Transverse colon (tissue), 4 donors: ENCODE measurements at regions not wholly inside any gene's neighbourhood (a gene's known extent, or its start where the extent isn't known, plus 50 kb on each side); places are given as distances from the start of the nearest gene placed in this dataset.

Experiments
- DNase-seq: peaks from one replicate; pipeline ENCODE4 v3.0.0-alpha.2; 2019
- H3K27ac ChIP-seq, 4 donors: fragments of 200-600 bp; sonication (generic); 2 replicates each; pipeline ENCODE4 v1.5.1; 2016 to 2018; ENCODE audit warnings: inconsistent platforms in 4 of 4
- H3K27me3 ChIP-seq: fragments of 200-600 bp; sonication (generic); 2 replicates; pipeline ENCODE4 v1.5.1; 2017; ENCODE audit warnings: inconsistent platforms
- H3K36me3 ChIP-seq, 4 donors: fragments of 200-600 bp; sonication (generic); 2 replicates each; pipeline ENCODE4 v1.5.1; 2017 to 2019; ENCODE audit warnings: inconsistent platforms in 4 of 4
- H3K4me1 ChIP-seq, 4 donors: fragments of 200-600 bp; sonication (generic); 2 replicates each; pipeline ENCODE4 v1.5.1; 2017 to 2020; ENCODE audit warnings: inconsistent platforms in 4 of 4
- H3K4me3 ChIP-seq, 4 donors: fragments of 200-600 bp; sonication (generic); 1 replicate in 1 of 4; 2 replicates in 3 of 4; pipeline versions ENCODE4 v1.5.1 to v1.6.1; 2017 to 2019; ENCODE audit warnings: inconsistent platforms in 4 of 4
- H3K9me3 ChIP-seq, 2 donors: fragments of 200-600 bp; sonication (generic); 2 replicates each; pipeline ENCODE4 v1.5.1; 2017 to 2019; ENCODE audit warnings: inconsistent platforms in 2 of 2
- EP300 ChIP-seq: sonication (generic); formaldehyde crosslinking; IDR thresholded peaks from one replicate; pipeline ENCODE4 v1.6.1; 2017; ENCODE audit warnings: antibody characterized with exemption, low read depth
- POLR2A ChIP-seq: fragments of 450-650 bp; IDR thresholded peaks from one replicate; pipeline ENCODE4 v1.6.1; 2016; ENCODE audit warnings: antibody characterized with exemption, mild to moderate bottlenecking, moderate library complexity
- POLR2AphosphoS5 ChIP-seq, 3 donors: sonication (generic); formaldehyde crosslinking; IDR thresholded peaks; one replicate each; pipeline ENCODE4 v1.6.1; 2016; ENCODE audit warnings: antibody characterized with exemption in 3 of 3
- WGBS, 2 donors: methylation state at CpG; one replicate each; pipeline ENCODE4 v1.1.5; 2018; ENCODE audit warnings: low coverage in 1 of 2; 5-methylcytosine and 5-hydroxymethylcytosine counted together
- in situ Hi-C, 4 donors: fragments of 200-750 bp; cut with MboI; loops; one replicate each; pipeline versions ENCODE4 v1.15.0 to v1.15.1; 2017; ENCODE audit warnings: low sequenced_read_pairs in 3 of 4, low pct_ligation_motif_present in 1 of 4, low pct_unique_long_range_greater_than_20kb in 1 of 4
- intact Hi-C: fragments of 100-400 bp; cut with DNase I; formaldehyde crosslinking; loops from one replicate; pipeline ENCODE4 v1.15.1; 2023; ENCODE audit warnings: low total_unique reads
- TF ChIP-seq, protein P1 (sequence below), 5 experiments: fragments of 200-600 bp in 3 of 5; fragments of 450-650 bp in 2 of 5; sonication (generic) in 3 of 5; IDR thresholded peaks; 1 replicate in 2 of 5; 2 replicates in 3 of 5; pipeline ENCODE4 v1.5.1; 2016 to 2017; ENCODE audit warnings: antibody characterized with exemption in 5 of 5, inconsistent platforms in 3 of 5, mild to moderate bottlenecking in 2 of 5, moderate library complexity in 1 of 5

DNA sequence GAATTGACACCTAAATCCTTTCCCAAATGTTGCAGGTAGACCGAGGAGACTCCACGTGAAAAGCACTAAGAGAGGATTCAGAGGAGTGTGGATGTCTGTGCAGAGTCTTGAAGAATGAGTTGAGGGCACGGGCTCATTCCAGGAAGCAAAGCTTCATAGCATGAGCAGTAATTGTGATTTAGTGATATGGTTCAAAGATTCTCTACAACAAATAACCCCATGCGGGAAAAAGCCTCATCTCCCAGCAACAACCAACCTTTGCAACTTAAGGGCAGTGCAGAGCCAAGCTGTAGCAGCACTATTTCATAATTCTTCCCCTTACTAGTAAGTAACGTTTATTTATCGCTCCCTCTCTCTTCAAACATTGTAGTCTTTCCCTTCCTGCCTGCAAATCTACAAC is 87.5 kb upstream of the CLMP start:
- no peak overlapping the region for H3K4me3 ChIP-seq
- no peak for TF ChIP-seq POLR2A
- TF ChIP-seq POLR2AphosphoS5 (IDR thresholded peaks at IDR 0.05): no peak
- no peak for TF ChIP-seq EP300
- TF ChIP-seq, protein P1, sequence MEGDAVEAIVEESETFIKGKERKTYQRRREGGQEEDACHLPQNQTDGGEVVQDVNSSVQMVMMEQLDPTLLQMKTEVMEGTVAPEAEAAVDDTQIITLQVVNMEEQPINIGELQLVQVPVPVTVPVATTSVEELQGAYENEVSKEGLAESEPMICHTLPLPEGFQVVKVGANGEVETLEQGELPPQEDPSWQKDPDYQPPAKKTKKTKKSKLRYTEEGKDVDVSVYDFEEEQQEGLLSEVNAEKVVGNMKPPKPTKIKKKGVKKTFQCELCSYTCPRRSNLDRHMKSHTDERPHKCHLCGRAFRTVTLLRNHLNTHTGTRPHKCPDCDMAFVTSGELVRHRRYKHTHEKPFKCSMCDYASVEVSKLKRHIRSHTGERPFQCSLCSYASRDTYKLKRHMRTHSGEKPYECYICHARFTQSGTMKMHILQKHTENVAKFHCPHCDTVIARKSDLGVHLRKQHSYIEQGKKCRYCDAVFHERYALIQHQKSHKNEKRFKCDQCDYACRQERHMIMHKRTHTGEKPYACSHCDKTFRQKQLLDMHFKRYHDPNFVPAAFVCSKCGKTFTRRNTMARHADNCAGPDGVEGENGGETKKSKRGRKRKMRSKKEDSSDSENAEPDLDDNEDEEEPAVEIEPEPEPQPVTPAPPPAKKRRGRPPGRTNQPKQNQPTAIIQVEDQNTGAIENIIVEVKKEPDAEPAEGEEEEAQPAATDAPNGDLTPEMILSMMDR (IDR thresholded peaks at IDR 0.05): no peak
- no peak overlapping the region for H3K27ac ChIP-seq
- H3K36me3 ChIP-seq: no peaks in the 10 kb centered on the region
- intact Hi-C loops: no loop called here
- H3K4me1 ChIP-seq: no peaks in the 10 kb centered on the region
- no peaks in the 10 kb centered on the region for H3K9me3 ChIP-seq
- DNase-seq: no peak
- in situ Hi-C loops: no loop called here
- 36 to 65% methylated on average over 4 to 6 of the region's 6 CpGs for WGBS, 2 donors
- H3K27me3 ChIP-seq: no peaks in the 10 kb centered on the region

DNA sequence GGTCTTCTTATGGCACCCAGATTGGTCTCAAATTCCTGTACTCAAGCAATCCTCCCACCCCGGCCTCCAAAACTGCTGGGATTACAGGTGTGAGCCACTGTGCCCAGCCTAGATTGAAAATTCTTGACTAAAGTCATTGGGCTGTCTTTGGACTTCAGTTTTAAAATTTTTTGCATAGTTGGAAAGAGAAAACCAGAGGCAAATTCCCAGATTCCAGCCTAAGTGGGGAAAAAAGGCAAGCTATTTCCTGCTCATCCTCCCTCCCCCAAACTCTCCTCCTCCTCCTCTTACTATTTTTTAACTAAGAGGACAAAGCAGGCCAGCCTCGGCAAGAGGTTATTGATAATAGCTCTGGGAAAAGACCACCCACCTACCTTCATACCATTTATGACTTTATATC is 78.6 kb upstream of the CLMP start:
- intact Hi-C loops: no loop called here

DNA sequence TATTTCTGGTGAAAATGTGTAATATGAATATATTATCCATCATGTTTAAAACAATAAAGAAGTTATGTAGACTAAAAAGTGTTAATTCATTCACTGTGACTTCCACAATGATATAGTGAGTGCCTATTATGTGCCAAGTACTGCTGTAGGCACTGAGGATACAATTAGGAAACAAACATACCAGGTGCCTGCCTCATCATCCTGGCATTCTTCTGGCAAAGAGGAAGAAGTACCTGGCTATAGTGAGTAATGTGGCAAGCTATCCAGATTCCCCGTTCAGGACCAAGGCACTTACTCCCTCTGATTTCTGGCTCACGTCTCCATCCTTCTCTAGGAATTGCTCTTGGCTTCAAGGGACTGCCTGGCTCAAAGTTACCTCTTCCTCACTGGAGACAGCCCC is 77.5 kb upstream of the CLMP start:
- in situ Hi-C loops (no loop called here), intact Hi-C loops (no loop called here)
- WGBS, 2 donors: 60 to 70% methylated on average over 1 to 2 of the region's 2 CpGs
- no peaks in the 10 kb centered on the region for H3K36me3 ChIP-seq
- no peak for TF ChIP-seq POLR2AphosphoS5 (IDR thresholded peaks at IDR 0.05)
- TF ChIP-seq, protein P1 (IDR thresholded peaks at IDR 0.05): no peak
- TF ChIP-seq EP300: no peak
- no peak for TF ChIP-seq POLR2A
- H3K27me3 ChIP-seq: no peaks in the 10 kb centered on the region
- DNase-seq: no peak
- H3K27ac ChIP-seq: no peak overlapping the region
- no peaks in the 10 kb centered on the region for H3K9me3 ChIP-seq
- no peak overlapping the region for H3K4me3 ChIP-seq
- no peaks in the 10 kb centered on the region for H3K4me1 ChIP-seq

More for the DNA sequence above, 78.6 kb upstream of the CLMP start:
- Histone ChIP-seq H3K27ac (no peak overlapping the region), H3K4me3 (no peak overlapping the region), H3K9me3 (no peaks in the 10 kb centered on the region), H3K27me3 (no peaks in the 10 kb centered on the region), H3K36me3 (no peaks in the 10 kb centered on the region), H3K4me1 (no peaks in the 10 kb centered on the region)
- WGBS, 2 donors: 54 to 74% methylated on average over 2 of the region's 2 CpGs
- no peak for DNase-seq
- TF ChIP-seq POLR2A: no peak
- in situ Hi-C loops: no loop called here

DNA sequence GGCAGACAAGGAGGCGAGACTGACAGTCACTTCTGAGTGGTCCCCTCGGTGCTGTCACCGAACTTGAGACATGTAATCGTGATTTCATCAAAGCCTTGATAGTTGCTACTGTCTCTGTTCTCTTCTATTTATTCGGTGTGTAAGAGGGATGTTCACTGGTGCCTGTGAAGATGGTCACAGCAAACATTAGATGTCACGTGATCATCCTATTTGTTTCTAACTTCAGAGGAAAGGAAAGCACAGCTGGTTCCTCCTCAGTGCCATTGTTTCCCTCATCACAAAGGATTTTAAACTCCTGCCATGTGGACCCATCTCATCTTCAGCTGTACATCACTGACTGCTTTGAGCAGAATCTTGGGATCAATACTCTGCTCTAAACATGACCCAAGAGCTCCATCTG is 73.1 kb upstream of the CLMP start:
- H3K27ac ChIP-seq: no peak overlapping the region
- H3K27me3 ChIP-seq: no peaks in the 10 kb centered on the region
- in situ Hi-C loops: no loop called here
- no peaks in the 10 kb centered on the region for H3K9me3 ChIP-seq
- no peaks in the 10 kb centered on the region for H3K36me3 ChIP-seq
- H3K4me1 ChIP-seq: no peaks in the 10 kb centered on the region
- no peak overlapping the region for H3K4me3 ChIP-seq
- TF ChIP-seq, protein P1 (IDR thresholded peaks at IDR 0.05): no peak
- no peak for TF ChIP-seq POLR2AphosphoS5 (IDR thresholded peaks at IDR 0.05)
- TF ChIP-seq POLR2A: no peak
- TF ChIP-seq EP300: no peak
- 55 to 83% methylated on average over 1 to 6 of the region's 6 CpGs for WGBS, 2 donors
- intact Hi-C loops: no loop called here
- DNase-seq: no peak

DNA sequence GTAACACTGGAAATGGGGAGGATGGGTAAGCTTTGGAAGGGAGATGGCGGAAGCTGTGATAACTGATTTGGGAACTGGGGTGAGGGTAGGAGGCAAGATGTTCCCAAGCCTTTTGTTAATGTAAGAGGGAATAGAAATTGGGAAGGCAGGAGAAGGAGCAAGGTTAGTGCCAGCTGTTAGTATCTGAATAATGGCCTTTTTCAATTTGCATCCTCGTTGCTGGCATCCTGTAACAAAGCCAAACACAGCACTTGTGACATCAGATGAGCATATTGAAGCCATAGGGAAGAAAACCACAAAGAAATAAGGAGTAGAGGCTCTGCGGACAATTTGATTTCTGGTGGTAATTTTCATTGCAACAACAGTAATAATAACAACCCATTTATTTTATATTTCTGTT is 70.9 kb upstream of the CLMP start:
- in situ Hi-C loops (no loop called here), intact Hi-C loops (no loop called here)
- 78 to 82% methylated on average over 3 of the region's 3 CpGs for WGBS, 2 donors
- H3K36me3 ChIP-seq: no peaks in the 10 kb centered on the region
- H3K27me3 ChIP-seq: peaks cover 7% of the 10 kb centered on the region
- H3K27ac ChIP-seq: no peak overlapping the region
- no peak for TF ChIP-seq POLR2AphosphoS5 (IDR thresholded peaks at IDR 0.05)
- no peak for TF ChIP-seq POLR2A
- TF ChIP-seq, protein P1 (IDR thresholded peaks at IDR 0.05): no peak
- TF ChIP-seq EP300: no peak
- peaks cover 0 to 10% (median under 1%) of the 10 kb centered on the region in 4 donors for H3K4me1 ChIP-seq
- DNase-seq: no peak
- H3K9me3 ChIP-seq: no peaks in the 10 kb centered on the region
- H3K4me3 ChIP-seq: no peak overlapping the region
